ENCODE measurements at regions not wholly inside any gene's neighbourhood (a gene's known extent, or its start where the extent isn't known, plus 50 kb on each side); places are given as distances from the start of the nearest gene placed in this dataset.
A peak's percentile ranks its signal among the peaks of the same experiment; 100 is the strongest.
"Not testable (repeated sequence)": the region's sequence is repeated elsewhere in the genome, so short reads cannot be mapped to it uniquely, and the experiment has no call there.

GRCh38 chr10:3886191-3886590 is 101.2 kb upstream of the KLF6 start:
- no peak for DNase-seq

- DNase-seq: no peak
These were observed 97.8 kb upstream of the KLF6 start for GRCh38 chr10:3882855-3883254.

- no peak for DNase-seq
These were observed 96.6 kb upstream of the KLF6 start for GRCh38 chr10:3881622-3882021.

- no peak for DNase-seq
These were observed 94.1 kb upstream of the KLF6 start for GRCh38 chr10:3879073-3879472.

GRCh38 chr10:3877211-3878000 is 92.4 kb upstream of the KLF6 start:
- no peak for DNase-seq

- no peak for DNase-seq
These were observed 91.4 kb upstream of the KLF6 start for GRCh38 chr10:3876350-3876962.

GRCh38 chr10:3875842-3876235 is 90.8 kb upstream of the KLF6 start:
- DNase-seq: no peak

GRCh38 chr10:3874990-3875841 is 90.2 kb upstream of the KLF6 start:
- DNase-seq: no peak

- DNase-seq: not testable (repeated sequence)
These were observed 89.6 kb upstream of the KLF6 start for GRCh38 chr10:3874610-3874989.

GRCh38 chr10:3873728-3874461 is 88.9 kb upstream of the KLF6 start:
- no peak for DNase-seq

- DNase-seq: no peak
These were observed 87.8 kb upstream of the KLF6 start for GRCh38 chr10:3872712-3873329.

GRCh38 chr10:3871424-3871996 is 86.5 kb upstream of the KLF6 start:
- DNase-seq: no peak

- DNase-seq: no peak
These were observed 84.0 kb upstream of the KLF6 start for GRCh38 chr10:3869036-3869435.

GRCh38 chr10:3868271-3868664 is 83.3 kb upstream of the KLF6 start:
- no peak for DNase-seq

GRCh38 chr10:3867454-3868270 is 82.7 kb upstream of the KLF6 start:
- peak; percentile 31 to 49 for DNase-seq

GRCh38 chr10:3866332-3866731 is 81.3 kb upstream of the KLF6 start:
- DNase-seq: no peak

GRCh38 chr10:3865565-3865964 is 80.6 kb upstream of the KLF6 start:
- DNase-seq: no peak

GRCh38 chr10:3861795-3862194 is 76.8 kb upstream of the KLF6 start:
- no peak for DNase-seq

- no peak for DNase-seq
These were observed 73.2 kb upstream of the KLF6 start for GRCh38 chr10:3858051-3858845.

- no peak for DNase-seq
These were observed 72.3 kb upstream of the KLF6 start for GRCh38 chr10:3857318-3857717.
